ENCODE measurements at regions not wholly inside any gene's neighbourhood (a gene's known extent, or its start where the extent isn't known, plus 50 kb on each side); places are given as distances from the start of the nearest gene placed in this dataset.

DNA sequence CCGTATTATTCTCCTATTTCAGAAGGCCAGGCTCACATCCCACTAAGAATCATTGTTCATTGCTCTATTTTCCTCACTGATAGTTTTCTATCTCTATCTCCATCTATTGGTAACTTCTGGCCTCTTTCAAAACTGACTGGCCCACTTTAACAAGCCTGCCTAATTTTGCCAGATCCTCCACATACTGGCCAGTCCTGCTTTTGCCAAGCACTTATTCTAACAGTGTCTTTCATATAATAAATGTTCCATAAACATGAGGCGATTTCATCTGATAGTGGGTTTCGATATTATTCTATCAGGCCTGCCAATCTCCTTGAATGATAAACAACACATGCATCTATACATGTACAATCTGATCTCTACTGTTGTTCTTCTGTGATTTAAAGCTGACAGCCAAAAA, 125.9 kb upstream of the KCNH7 start:
- Histone ChIP-seq H3K9me3 (ENCODE audit: control insufficient read depth, low read length) (peaks cover 2% of the 10 kb centered on the region), H3K27ac (ENCODE audit: insufficient read depth, low read depth, low read length, poor library complexity, severe bottlenecking) (no peak overlapping the region), H3K4me1 (ENCODE audit: control insufficient read depth, insufficient read depth, low read length) (no peaks in the 10 kb centered on the region), H3K4me3 (ENCODE audit: insufficient read depth, low read depth, low read length) (no peak overlapping the region), H3K27me3 (ENCODE audit: control insufficient read depth, insufficient read depth, low read length, poor library complexity, severe bottlenecking) (no peaks in the 10 kb centered on the region), H3K36me3 (ENCODE audit: control insufficient read depth, insufficient read depth, low read length) (no peaks in the 10 kb centered on the region)
- WGBS, 2 experiments, result 92 to 93% methylated on average over 3 of the region's 3 CpGs

GRCh38 chr2:162963156-162963555, 124.6 kb upstream of the KCNH7 start:
- H3K27ac ChIP-seq (ENCODE audit: insufficient read depth, low read depth, low read length, poor library complexity, severe bottlenecking), result no peak overlapping the region
- H3K4me1 ChIP-seq (ENCODE audit: control insufficient read depth, insufficient read depth, low read length), result no peaks in the 10 kb centered on the region
- no peak overlapping the region for H3K4me3 ChIP-seq (ENCODE audit: insufficient read depth, low read depth, low read length)
- H3K36me3 ChIP-seq (ENCODE audit: control insufficient read depth, insufficient read depth, low read length), result no peaks in the 10 kb centered on the region
- peaks cover 2% of the 10 kb centered on the region for H3K9me3 ChIP-seq (ENCODE audit: control insufficient read depth, low read length)
- H3K27me3 ChIP-seq (ENCODE audit: control insufficient read depth, insufficient read depth, low read length, poor library complexity, severe bottlenecking), result no peaks in the 10 kb centered on the region

DNA sequence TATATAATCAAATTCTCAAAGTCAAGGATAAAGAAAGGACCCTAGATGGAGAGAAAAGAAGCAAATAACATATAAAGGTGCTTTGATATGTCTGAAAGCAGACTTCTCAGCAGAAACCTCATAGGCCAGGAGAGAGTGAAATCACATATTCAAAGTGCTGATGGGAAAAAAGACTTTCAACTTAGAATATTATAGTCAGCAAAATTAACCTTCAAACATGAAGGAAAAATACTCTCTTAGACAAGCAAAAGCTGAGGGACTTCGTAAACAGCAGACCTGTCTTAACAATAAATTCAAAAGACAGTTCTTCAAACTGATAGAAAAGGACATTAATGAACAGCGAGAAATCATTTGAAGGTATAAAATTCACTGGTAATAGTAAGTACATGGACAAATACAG, 107.2 kb upstream of the KCNH7 start:
- Histone ChIP-seq H3K27me3 (ENCODE audit: control insufficient read depth, insufficient read depth, low read length, poor library complexity, severe bottlenecking) (no peaks in the 10 kb centered on the region), H3K4me3 (ENCODE audit: insufficient read depth, low read depth, low read length) (no peak overlapping the region), H3K27ac (ENCODE audit: insufficient read depth, low read depth, low read length, poor library complexity, severe bottlenecking) (no peak overlapping the region), H3K36me3 (ENCODE audit: control insufficient read depth, insufficient read depth, low read length) (no peaks in the 10 kb centered on the region), H3K9me3 (ENCODE audit: control insufficient read depth, low read length) (no peaks in the 10 kb centered on the region), H3K4me1 (ENCODE audit: control insufficient read depth, insufficient read depth, low read length) (no peaks in the 10 kb centered on the region)
- 93 to 100% methylated on average over 1 to 2 of the region's 2 CpGs for WGBS, 2 experiments

DNA sequence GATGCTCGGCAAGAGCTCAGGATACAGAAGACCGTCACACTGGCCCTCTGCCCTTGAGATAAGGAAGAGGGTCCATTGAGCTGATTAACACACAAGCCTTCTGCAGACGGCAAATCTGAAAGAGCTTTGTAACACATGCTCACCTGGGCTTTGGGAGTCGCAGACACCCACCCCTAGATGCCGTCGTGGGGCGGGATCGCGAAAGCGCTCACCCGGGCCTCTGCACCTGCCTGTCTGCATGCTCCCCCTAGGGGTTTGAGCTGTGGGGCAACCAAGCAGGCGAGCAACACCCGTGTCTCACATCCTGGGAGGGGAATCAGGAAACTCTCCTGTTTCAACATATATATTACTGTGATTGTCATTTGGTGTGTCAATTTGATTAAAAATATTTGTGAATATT, 99.8 kb upstream of the KCNH7 start:
- Histone ChIP-seq H3K27me3 (ENCODE audit: control insufficient read depth, insufficient read depth, low read length, poor library complexity, severe bottlenecking) (no peaks in the 10 kb centered on the region), H3K9me3 (ENCODE audit: control insufficient read depth, low read length) (no peaks in the 10 kb centered on the region), H3K27ac (ENCODE audit: insufficient read depth, low read depth, low read length, poor library complexity, severe bottlenecking) (no peak overlapping the region), H3K4me1 (ENCODE audit: control insufficient read depth, insufficient read depth, low read length) (no peaks in the 10 kb centered on the region), H3K4me3 (ENCODE audit: insufficient read depth, low read depth, low read length) (no peak overlapping the region), H3K36me3 (ENCODE audit: control insufficient read depth, insufficient read depth, low read length) (no peaks in the 10 kb centered on the region)
- 85 to 91% methylated on average over 11 to 12 of the region's 13 CpGs for WGBS, 2 experiments

GRCh38 chr2:162934191-162934590, 95.6 kb upstream of the KCNH7 start:
- Histone ChIP-seq H3K4me1 (ENCODE audit: control insufficient read depth, insufficient read depth, low read length) (no peaks in the 10 kb centered on the region), H3K36me3 (ENCODE audit: control insufficient read depth, insufficient read depth, low read length) (no peaks in the 10 kb centered on the region), H3K27ac (ENCODE audit: insufficient read depth, low read depth, low read length, poor library complexity, severe bottlenecking) (no peak overlapping the region), H3K9me3 (ENCODE audit: control insufficient read depth, low read length) (no peaks in the 10 kb centered on the region), H3K4me3 (ENCODE audit: insufficient read depth, low read depth, low read length) (no peak overlapping the region), H3K27me3 (ENCODE audit: control insufficient read depth, insufficient read depth, low read length, poor library complexity, severe bottlenecking) (no peaks in the 10 kb centered on the region)

DNA sequence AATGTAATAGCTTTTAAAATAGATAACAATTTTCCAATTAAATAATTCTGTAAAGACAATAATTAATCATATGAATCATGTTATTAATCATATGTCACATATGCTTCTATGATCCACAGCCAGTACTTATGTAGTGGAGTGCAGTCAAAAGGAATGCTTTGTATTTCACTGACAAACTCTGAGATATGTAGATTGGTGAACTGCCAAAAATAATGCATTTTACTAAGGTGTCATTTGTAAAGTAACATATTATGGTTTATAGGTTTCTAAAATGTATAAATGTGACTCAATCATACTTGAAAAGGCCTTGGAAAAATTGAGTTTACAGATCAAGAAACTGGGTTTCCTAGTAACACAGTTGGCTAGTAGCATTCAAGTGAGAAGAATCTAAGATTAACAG, 93.8 kb upstream of the KCNH7 start:
- Histone ChIP-seq H3K9me3 (ENCODE audit: control insufficient read depth, low read length) (no peaks in the 10 kb centered on the region), H3K27me3 (ENCODE audit: control insufficient read depth, insufficient read depth, low read length, poor library complexity, severe bottlenecking) (no peaks in the 10 kb centered on the region)

DNA sequence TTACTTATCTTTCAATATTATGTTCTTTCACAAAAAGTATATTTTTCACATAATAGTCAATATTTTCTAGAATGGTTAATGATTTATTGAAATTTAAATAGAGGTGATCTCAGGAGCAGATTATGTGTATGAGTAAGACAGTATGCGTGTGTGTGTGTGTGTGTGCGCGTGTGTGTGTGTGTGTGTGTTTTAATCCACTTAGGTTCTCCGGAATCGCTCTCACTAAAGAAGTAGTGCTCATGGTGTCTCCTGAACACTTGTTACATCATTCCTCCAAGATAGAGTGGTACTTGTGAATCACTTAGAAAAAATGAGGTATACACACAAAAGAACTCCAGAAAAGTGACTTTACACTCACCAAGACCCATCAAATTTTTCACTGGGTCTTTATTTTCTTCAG, 91.0 kb upstream of the KCNH7 start:
- Histone ChIP-seq H3K4me3 (ENCODE audit: insufficient read depth, low read depth, low read length) (no peak overlapping the region), H3K36me3 (ENCODE audit: control insufficient read depth, insufficient read depth, low read length) (no peaks in the 10 kb centered on the region), H3K9me3 (ENCODE audit: control insufficient read depth, low read length) (no peaks in the 10 kb centered on the region), H3K27ac (ENCODE audit: insufficient read depth, low read depth, low read length, poor library complexity, severe bottlenecking) (no peak overlapping the region), H3K27me3 (ENCODE audit: control insufficient read depth, insufficient read depth, low read length, poor library complexity, severe bottlenecking) (no peaks in the 10 kb centered on the region), H3K4me1 (ENCODE audit: control insufficient read depth, insufficient read depth, low read length) (no peaks in the 10 kb centered on the region)
- WGBS, 2 experiments, result 73 to 83% methylated on average over 4 to 5 of the region's 5 CpGs

More for the DNA sequence above, 93.8 kb upstream of the KCNH7 start:
- Histone ChIP-seq H3K36me3 (ENCODE audit: control insufficient read depth, insufficient read depth, low read length) (no peaks in the 10 kb centered on the region), H3K4me3 (ENCODE audit: insufficient read depth, low read depth, low read length) (no peak overlapping the region), H3K4me1 (ENCODE audit: control insufficient read depth, insufficient read depth, low read length) (no peaks in the 10 kb centered on the region), H3K27ac (ENCODE audit: insufficient read depth, low read depth, low read length, poor library complexity, severe bottlenecking) (no peak overlapping the region)

GRCh38 chr2:162928356-162928755, 89.8 kb upstream of the KCNH7 start:
- H3K36me3 ChIP-seq (ENCODE audit: control insufficient read depth, insufficient read depth, low read length), result no peaks in the 10 kb centered on the region
- WGBS, 2 experiments, result 50% methylated on average over 2 of the region's 2 CpGs; no CpG with 5 or more reads in 1 of the 2 experiments
- H3K4me3 ChIP-seq (ENCODE audit: insufficient read depth, low read depth, low read length), result no peak overlapping the region
- H3K27me3 ChIP-seq (ENCODE audit: control insufficient read depth, insufficient read depth, low read length, poor library complexity, severe bottlenecking), result no peaks in the 10 kb centered on the region
- H3K4me1 ChIP-seq (ENCODE audit: control insufficient read depth, insufficient read depth, low read length), result no peaks in the 10 kb centered on the region
- H3K9me3 ChIP-seq (ENCODE audit: control insufficient read depth, low read length), result no peaks in the 10 kb centered on the region
- no peak overlapping the region for H3K27ac ChIP-seq (ENCODE audit: insufficient read depth, low read depth, low read length, poor library complexity, severe bottlenecking)

DNA sequence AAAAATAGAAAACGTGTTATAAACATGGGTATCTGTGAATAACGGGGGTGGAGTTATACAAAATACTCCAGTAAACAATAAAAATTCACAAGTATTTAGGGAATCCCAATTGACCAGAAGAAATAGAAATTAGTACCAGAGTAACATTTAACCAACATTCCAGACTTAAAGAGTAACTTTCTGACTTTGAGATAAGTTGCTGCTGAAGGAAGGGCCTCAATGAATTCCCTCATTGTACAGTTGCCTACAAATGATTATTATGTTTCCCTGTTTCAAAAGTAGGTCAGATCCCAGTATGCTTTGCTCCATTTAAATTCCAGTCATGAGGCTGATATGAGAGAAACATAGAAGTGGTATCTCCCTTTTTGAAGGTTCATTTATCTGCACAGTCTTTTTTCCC, 88.3 kb upstream of the KCNH7 start:
- Histone ChIP-seq H3K9me3 (ENCODE audit: control insufficient read depth, low read length) (no peaks in the 10 kb centered on the region), H3K27ac (ENCODE audit: insufficient read depth, low read depth, low read length, poor library complexity, severe bottlenecking) (no peak overlapping the region), H3K4me1 (ENCODE audit: control insufficient read depth, insufficient read depth, low read length) (no peaks in the 10 kb centered on the region), H3K4me3 (ENCODE audit: insufficient read depth, low read depth, low read length) (no peak overlapping the region), H3K27me3 (ENCODE audit: control insufficient read depth, insufficient read depth, low read length, poor library complexity, severe bottlenecking) (no peaks in the 10 kb centered on the region), H3K36me3 (ENCODE audit: control insufficient read depth, insufficient read depth, low read length) (no peaks in the 10 kb centered on the region)
- 92% methylated on average over 2 of the region's 2 CpGs; no CpG with 5 or more reads in 1 of the 2 experiments for WGBS, 2 experiments

GRCh38 chr2:162926501-162926900, 87.9 kb upstream of the KCNH7 start:
- H3K27ac ChIP-seq (ENCODE audit: insufficient read depth, low read depth, low read length, poor library complexity, severe bottlenecking), result no peak overlapping the region
- 94 to 96% methylated on average over 2 of the region's 2 CpGs for WGBS, 2 experiments

GRCh38 chr2:162925595-162925994, 87.0 kb upstream of the KCNH7 start:
- Histone ChIP-seq H3K9me3 (ENCODE audit: control insufficient read depth, low read length) (no peaks in the 10 kb centered on the region), H3K36me3 (ENCODE audit: control insufficient read depth, insufficient read depth, low read length) (no peaks in the 10 kb centered on the region), H3K4me3 (ENCODE audit: insufficient read depth, low read depth, low read length) (no peak overlapping the region), H3K27ac (ENCODE audit: insufficient read depth, low read depth, low read length, poor library complexity, severe bottlenecking) (no peak overlapping the region), H3K4me1 (ENCODE audit: control insufficient read depth, insufficient read depth, low read length) (no peaks in the 10 kb centered on the region), H3K27me3 (ENCODE audit: control insufficient read depth, insufficient read depth, low read length, poor library complexity, severe bottlenecking) (no peaks in the 10 kb centered on the region)

More at GRCh38 chr2:162926501-162926900, 87.9 kb upstream of the KCNH7 start:
- Histone ChIP-seq H3K4me1 (ENCODE audit: control insufficient read depth, insufficient read depth, low read length) (no peaks in the 10 kb centered on the region), H3K4me3 (ENCODE audit: insufficient read depth, low read depth, low read length) (no peak overlapping the region), H3K36me3 (ENCODE audit: control insufficient read depth, insufficient read depth, low read length) (no peaks in the 10 kb centered on the region), H3K9me3 (ENCODE audit: control insufficient read depth, low read length) (no peaks in the 10 kb centered on the region), H3K27me3 (ENCODE audit: control insufficient read depth, insufficient read depth, low read length, poor library complexity, severe bottlenecking) (no peaks in the 10 kb centered on the region)
